GM13976 (cell line): ENCODE measurements at regions not wholly inside any gene's neighbourhood (a gene's known extent, or its start where the extent isn't known, plus 50 kb on each side); places are given as distances from the start of the nearest gene placed in this dataset.

Experiments
- DNase-seq: peaks from one replicate; pipeline ENCODE4 v3.0.0; 2012; ENCODE audit warnings: low spot score
- in situ Hi-C: fragments of 300-500 bp; cut with MboI; formaldehyde crosslinking; loops from one replicate; pipeline ENCODE4 v1.12.0; 2022; ENCODE audit warnings: low sequenced_read_pairs, mixed read lengths, inconsistent platforms; ENCODE audit not compliant: unreplicated experiment
- TF ChIP-seq, protein P1 (sequence below): IDR thresholded peaks from 2 replicates; pipeline ENCODE4 v1.5.1; 2012; ENCODE audit warnings: borderline replicate concordance, mild to moderate bottlenecking; ENCODE audit not compliant: insufficient read depth; ENCODE audit errors: extremely low read depth, missing control alignments, control extremely low read depth

DNA sequence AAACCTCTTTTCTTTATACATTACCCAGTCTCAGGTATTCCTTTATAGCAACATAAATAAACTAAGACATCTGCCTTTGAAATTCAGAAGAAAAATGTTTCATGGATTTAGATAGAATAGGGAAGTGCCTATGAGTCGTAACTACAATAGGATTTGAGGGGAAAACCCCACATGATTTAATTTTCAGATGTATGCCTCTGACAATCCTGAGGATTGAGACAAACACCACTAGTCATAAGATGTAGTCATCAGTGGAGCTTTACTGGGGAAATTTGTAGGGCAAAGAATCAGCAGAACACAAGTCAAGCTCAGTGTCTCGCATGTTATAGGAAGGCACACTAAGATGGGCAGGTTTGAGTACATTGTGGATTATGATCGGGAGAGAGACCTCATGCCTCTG is 566.4 kb downstream of the BMP2 start:
- TF ChIP-seq, protein P1, sequence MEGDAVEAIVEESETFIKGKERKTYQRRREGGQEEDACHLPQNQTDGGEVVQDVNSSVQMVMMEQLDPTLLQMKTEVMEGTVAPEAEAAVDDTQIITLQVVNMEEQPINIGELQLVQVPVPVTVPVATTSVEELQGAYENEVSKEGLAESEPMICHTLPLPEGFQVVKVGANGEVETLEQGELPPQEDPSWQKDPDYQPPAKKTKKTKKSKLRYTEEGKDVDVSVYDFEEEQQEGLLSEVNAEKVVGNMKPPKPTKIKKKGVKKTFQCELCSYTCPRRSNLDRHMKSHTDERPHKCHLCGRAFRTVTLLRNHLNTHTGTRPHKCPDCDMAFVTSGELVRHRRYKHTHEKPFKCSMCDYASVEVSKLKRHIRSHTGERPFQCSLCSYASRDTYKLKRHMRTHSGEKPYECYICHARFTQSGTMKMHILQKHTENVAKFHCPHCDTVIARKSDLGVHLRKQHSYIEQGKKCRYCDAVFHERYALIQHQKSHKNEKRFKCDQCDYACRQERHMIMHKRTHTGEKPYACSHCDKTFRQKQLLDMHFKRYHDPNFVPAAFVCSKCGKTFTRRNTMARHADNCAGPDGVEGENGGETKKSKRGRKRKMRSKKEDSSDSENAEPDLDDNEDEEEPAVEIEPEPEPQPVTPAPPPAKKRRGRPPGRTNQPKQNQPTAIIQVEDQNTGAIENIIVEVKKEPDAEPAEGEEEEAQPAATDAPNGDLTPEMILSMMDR, result no peak
- in situ Hi-C loops, result no loop called here
- no peak for DNase-seq

DNA sequence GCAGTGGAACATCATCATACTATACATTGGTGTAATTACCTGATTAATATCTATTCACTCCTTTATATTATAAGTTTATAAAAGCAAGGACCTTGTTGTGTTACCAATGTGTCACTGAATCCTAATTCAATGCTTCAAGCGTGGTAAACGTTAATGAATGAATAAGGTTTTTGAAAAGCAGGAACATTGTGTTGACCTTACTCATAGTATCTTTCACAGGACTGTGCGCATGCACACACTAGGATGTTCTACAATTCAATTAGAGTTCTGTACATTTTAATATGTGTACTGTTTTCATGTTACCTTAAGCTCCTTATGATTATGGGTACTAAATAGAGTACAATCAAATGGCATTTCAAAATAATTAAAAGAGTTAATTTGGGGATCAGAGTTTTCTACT is 578.5 kb downstream of the BMP2 start:
- in situ Hi-C loops, result no loop called here
- DNase-seq, result no peak
- TF ChIP-seq, protein P1, result no peak

DNA sequence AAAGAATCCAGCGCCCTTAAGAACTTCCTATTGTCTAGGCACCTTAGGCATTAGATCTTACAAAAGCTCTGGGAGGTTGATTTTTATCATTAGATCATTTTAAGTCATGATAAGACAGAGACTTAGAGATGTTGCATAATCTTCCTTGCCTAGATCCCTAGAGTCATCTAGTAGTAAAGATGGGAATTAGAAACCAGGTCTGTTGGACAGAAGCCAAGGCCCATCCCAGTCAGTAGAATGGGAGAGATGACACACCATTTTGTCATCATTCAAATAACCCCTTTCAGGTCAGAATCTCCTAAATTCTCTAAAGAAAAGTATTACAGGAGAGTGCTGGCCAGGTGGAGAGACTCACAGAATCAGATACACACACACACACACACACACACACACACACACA is 579.1 kb downstream of the BMP2 start:
- TF ChIP-seq, protein P1, result no peak
- DNase-seq, result no peak
- in situ Hi-C loops, result no loop called here

DNA sequence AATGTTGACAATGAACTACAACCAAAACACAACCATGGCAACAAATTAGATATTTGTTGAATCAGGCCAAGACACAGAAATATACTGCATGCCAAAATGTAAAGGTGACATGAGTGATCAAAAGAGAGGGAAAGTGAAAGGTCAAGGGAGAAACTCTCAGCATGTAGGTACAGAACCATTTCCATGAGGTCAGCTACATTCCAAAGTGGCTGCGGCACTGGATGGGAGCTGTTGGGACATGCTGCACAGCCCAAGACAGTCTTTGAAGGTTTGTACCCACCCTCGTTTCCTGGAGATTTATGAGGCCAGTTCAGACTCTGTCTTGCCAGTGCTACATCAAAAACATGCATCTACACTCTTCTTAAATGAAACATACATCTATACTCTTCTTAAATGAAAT is 579.9 kb downstream of the BMP2 start:
- in situ Hi-C loops, result no loop called here
- TF ChIP-seq, protein P1, result no peak
- DNase-seq, result no peak

DNA sequence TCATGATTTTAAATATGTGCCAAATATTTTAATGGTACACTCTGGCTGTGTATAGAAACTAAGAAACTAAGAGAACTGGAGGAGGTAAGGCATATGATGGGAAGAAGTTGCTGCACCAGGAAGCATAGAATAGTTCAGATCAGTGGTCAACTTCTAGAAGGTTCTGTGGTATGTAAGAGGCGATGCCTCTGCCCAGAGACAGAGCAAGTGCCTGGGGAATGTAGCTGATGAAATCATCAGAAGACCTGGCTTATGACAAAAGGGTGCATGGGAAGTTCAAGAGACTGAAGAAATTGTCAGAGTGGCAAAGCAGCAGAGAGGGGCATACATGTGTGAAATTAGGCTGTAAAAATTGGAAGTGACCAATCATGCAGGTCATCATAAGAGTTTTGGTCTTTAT is 580.8 kb downstream of the BMP2 start:
- in situ Hi-C loops, result no loop called here
- DNase-seq, result no peak
- TF ChIP-seq, protein P1, result no peak

DNA sequence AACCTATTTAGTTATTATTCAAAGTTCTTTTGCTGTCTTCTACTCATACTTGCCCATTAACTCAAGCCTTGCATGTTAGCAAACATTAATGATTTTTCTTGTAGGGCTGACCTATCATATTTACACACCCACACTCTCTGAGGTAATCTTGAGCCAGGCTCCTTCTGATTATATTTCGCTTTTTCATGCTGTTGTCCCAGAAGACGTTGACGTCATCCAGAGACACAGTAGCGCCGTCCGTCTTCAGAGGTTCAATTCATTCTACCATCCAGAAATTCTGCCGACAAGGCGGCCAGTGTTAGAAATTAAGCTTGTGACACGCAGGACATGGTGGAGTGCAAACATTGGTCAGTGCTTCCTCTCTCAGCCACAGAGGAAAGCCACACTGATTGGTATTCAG is 584.7 kb downstream of the BMP2 start:
- TF ChIP-seq, protein P1, result no peak
- in situ Hi-C loops, result no loop called here
- no peak for DNase-seq

DNA sequence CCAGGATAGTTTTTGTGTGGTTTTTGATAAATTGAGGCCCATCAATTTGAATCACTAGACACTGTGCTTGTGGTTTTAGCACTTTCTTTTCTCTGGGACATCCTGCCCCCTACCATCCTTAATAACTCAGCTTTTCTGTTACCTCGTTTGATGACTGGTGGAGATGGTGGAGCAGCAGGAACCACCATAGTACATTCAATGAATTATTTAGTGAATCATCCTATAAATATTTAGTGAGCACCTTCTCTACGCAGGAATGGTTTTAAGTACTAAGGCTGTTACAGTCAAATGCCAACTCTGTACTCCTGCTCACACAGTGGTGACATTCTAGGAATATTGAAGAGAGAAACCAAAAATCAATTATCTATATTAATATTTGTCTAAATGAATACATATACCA is 585.2 kb downstream of the HAO1 start:
- in situ Hi-C loops, result no loop called here
- DNase-seq, result no peak
- TF ChIP-seq, protein P1, result no peak
